ENCODE measurements at regions not wholly inside any gene's neighbourhood (a gene's known extent, or its start where the extent isn't known, plus 50 kb on each side); places are given as distances from the start of the nearest gene placed in this dataset.

DNA sequence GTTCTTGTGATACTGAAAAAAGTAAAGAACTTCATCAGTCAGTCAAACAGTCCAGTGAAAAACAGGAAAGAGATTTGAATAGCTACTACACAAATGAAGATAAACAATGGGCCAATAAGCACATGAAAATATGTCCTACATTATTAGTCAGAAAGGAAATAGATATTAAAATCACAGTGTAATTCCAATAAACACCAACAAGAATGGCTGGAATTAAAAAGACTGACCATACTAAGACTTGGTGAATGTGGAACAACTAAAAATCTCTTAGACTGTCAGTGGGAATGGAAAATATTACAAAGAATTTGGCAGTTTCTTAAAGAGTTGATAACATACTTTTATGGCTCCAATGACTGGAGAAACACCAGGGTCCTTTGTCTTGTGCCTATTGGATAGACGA lies 241.8 kb upstream of the USP24 start:
- intact Hi-C loops (cut with DNase I; ENCODE audit: low total_unique reads) (no loop called here), in situ Hi-C loops (cut with MboI; ENCODE audit: low pct_ligation_motif_present in 1 of 4, low pct_unique_long_range_greater_than_20kb in 1 of 4, low sequenced_read_pairs in 3 of 4) (no loop called here)
- Histone ChIP-seq H3K9me3 (peaks cover 0 to 6% of the 10 kb centered on the region in 2 donors), H3K4me3 (no peak overlapping the region), H3K36me3 (no peaks in the 10 kb centered on the region), H3K27ac (no peak overlapping the region), H3K27me3 (no peaks in the 10 kb centered on the region), H3K4me1 (no peaks in the 10 kb centered on the region)
- TF ChIP-seq POLR2A (IDR thresholded peaks at IDR 0.05) (no peak), CTCF (IDR thresholded peaks at IDR 0.05) (no peak), EP300 (IDR thresholded peaks at IDR 0.05; ENCODE audit: low read depth) (no peak), POLR2AphosphoS5 (IDR thresholded peaks at IDR 0.05) (no peak)
- WGBS, 2 donors (ENCODE audit: low coverage in 1 of 2) = 73 to 76% methylated on average over 1 of the region's 1 CpG
- no peak for DNase-seq

- TF ChIP-seq CTCF (IDR thresholded peaks at IDR 0.05) (no peak), EP300 (IDR thresholded peaks at IDR 0.05; ENCODE audit: low read depth) (no peak), POLR2A (IDR thresholded peaks at IDR 0.05) (no peak), POLR2AphosphoS5 (IDR thresholded peaks at IDR 0.05) (no peak)
- in situ Hi-C loops (cut with MboI; ENCODE audit: low pct_ligation_motif_present in 1 of 4, low pct_unique_long_range_greater_than_20kb in 1 of 4, low sequenced_read_pairs in 3 of 4) = no loop called here
- Histone ChIP-seq H3K4me1 (no peaks in the 10 kb centered on the region), H3K9me3 (no peaks in the 10 kb centered on the region), H3K27ac (no peak overlapping the region), H3K27me3 (no peaks in the 10 kb centered on the region), H3K36me3 (no peaks in the 10 kb centered on the region), H3K4me3 (no peak overlapping the region)
- intact Hi-C loops (cut with DNase I; ENCODE audit: low total_unique reads) = no loop called here
- no peak for DNase-seq
These were observed 233.1 kb upstream of the USP24 start for GRCh38 chr1:55448261-55448660.

DNA sequence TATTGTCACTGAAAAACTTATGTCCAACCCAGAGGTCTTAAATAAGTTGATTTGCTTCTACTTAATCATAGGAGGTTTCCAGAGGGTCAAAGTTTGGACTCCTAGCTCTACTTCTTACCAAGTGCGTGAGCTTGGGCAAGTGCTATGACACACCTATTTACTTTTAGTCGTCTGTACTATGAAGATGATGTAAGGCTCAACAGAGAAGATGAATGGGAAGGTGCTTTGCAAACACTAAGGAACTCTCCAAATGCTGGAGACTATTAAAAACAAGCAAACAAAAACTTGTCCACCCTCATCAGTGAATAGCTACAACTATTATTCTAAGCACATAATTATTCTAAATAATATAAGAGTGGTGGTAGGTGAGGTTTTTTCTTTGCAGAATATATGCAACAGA lies 232.3 kb upstream of the USP24 start:
- DNase-seq = no peak
- WGBS, 2 donors (ENCODE audit: low coverage in 1 of 2) = 50 to 52% methylated on average over 1 to 2 of the region's 2 CpGs
- Histone ChIP-seq H3K27ac (no peak overlapping the region), H3K27me3 (no peaks in the 10 kb centered on the region), H3K4me1 (no peaks in the 10 kb centered on the region), H3K36me3 (no peaks in the 10 kb centered on the region), H3K9me3 (no peaks in the 10 kb centered on the region), H3K4me3 (no peak overlapping the region)
- in situ Hi-C loops (cut with MboI; ENCODE audit: low pct_ligation_motif_present in 1 of 4, low pct_unique_long_range_greater_than_20kb in 1 of 4, low sequenced_read_pairs in 3 of 4) = no loop called here
- TF ChIP-seq CTCF (IDR thresholded peaks at IDR 0.05) = no peak
- no peak for TF ChIP-seq EP300 (IDR thresholded peaks at IDR 0.05; ENCODE audit: low read depth)
- no peak for TF ChIP-seq POLR2A (IDR thresholded peaks at IDR 0.05)
- intact Hi-C loops (cut with DNase I; ENCODE audit: low total_unique reads) = no loop called here

DNA sequence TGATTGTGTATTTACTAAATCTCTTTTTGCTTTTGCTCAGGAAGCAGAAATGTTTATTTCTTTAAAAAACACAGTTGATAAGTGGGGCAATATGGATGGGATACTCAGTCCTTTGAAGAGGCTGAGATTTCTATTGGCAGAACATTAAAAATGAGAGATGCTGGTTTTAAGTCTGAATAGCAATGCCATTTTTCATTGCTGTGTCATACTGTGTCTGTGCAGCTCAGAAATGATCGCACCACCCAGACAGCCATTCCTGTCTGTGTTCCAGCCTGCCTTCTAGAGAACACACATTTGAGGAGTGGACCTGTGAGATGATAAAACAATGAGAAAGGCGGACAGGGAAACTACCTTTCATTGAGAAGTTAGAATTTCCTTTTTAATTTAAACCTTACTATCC lies 231.2 kb upstream of the USP24 start:
- Histone ChIP-seq H3K9me3 (no peaks in the 10 kb centered on the region), H3K4me3 (no peak overlapping the region), H3K4me1 (peaks cover 0 to under 1% (median 0%) of the 10 kb centered on the region in 4 donors), H3K27me3 (no peaks in the 10 kb centered on the region), H3K27ac (no peak overlapping the region), H3K36me3 (no peaks in the 10 kb centered on the region)
- no peak for TF ChIP-seq EP300 (IDR thresholded peaks at IDR 0.05; ENCODE audit: low read depth)
- no peak for TF ChIP-seq POLR2A (IDR thresholded peaks at IDR 0.05)
- TF ChIP-seq POLR2AphosphoS5 (IDR thresholded peaks at IDR 0.05) = no peak
- no peak for TF ChIP-seq CTCF (IDR thresholded peaks at IDR 0.05)
- intact Hi-C loops (cut with DNase I; ENCODE audit: low total_unique reads) = no loop called here
- WGBS, 2 donors (ENCODE audit: low coverage in 1 of 2) = 81 to 92% methylated on average over 2 of the region's 2 CpGs
- in situ Hi-C loops (cut with MboI; ENCODE audit: low pct_ligation_motif_present in 1 of 4, low pct_unique_long_range_greater_than_20kb in 1 of 4, low sequenced_read_pairs in 3 of 4) = no loop called here
- DNase-seq = no peak
